ENCODE measurements at regions not wholly inside any gene's neighbourhood (a gene's known extent, or its start where the extent isn't known, plus 50 kb on each side); places are given as distances from the start of the nearest gene placed in this dataset.

- Histone ChIP-seq H3K27ac (no peak overlapping the region), H3K9me3 (no peaks in the 10 kb centered on the region), H3K27me3 (no peaks in the 10 kb centered on the region), H3K4me3 (no peak overlapping the region), H3K4me1 (no peaks in the 10 kb centered on the region), H3K36me3 (replicated peaks in 1 of 2; ENCODE audit: insufficient read depth in 1 of 2, low read depth in 2 of 2) (no peaks in the 10 kb centered on the region)
- ATAC-seq (no peak), DNase-seq (no peak)
- 70 to 71% methylated on average over 21 of the region's 21 CpGs for WGBS, 2 donors
- TF ChIP-seq POLR2A (IDR thresholded peaks at IDR 0.05) (no peak), CTCF (IDR thresholded peaks at IDR 0.05) (no peak)
- intact Hi-C loops (cut with DNase I), result no loop called here
Measured at GRCh38 chr9:134491196-134491835, 150.3 kb upstream of the COL5A1 start.

- 61 to 65% methylated on average over 7 to 11 of the region's 11 CpGs for WGBS, 2 donors
- Histone ChIP-seq H3K9me3 (no peaks in the 10 kb centered on the region), H3K4me1 (no peaks in the 10 kb centered on the region), H3K27me3 (no peaks in the 10 kb centered on the region), H3K27ac (no peak overlapping the region), H3K36me3 (replicated peaks in 1 of 2; ENCODE audit: insufficient read depth in 1 of 2, low read depth in 2 of 2) (no peaks in the 10 kb centered on the region), H3K4me3 (no peak overlapping the region)
- ATAC-seq (no peak), DNase-seq (peak in 1 of 4 donors; percentile 6)
- intact Hi-C loops (cut with DNase I), result no loop called here
- TF ChIP-seq POLR2A (IDR thresholded peaks at IDR 0.05) (no peak), CTCF (IDR thresholded peaks at IDR 0.05) (no peak)
Measured at GRCh38 chr9:134491856-134492255, 149.7 kb upstream of the COL5A1 start.

- no peaks in the 10 kb centered on the region for H3K36me3 ChIP-seq (replicated peaks in 1 of 2; ENCODE audit: insufficient read depth in 1 of 2, low read depth in 2 of 2)
Measured at GRCh38 chr9:134492281-134492691, 149.3 kb upstream of the COL5A1 start.

GRCh38 chr9:134492721-134493460 is 148.7 kb upstream of the COL5A1 start:
- no peaks in the 10 kb centered on the region for H3K4me1 ChIP-seq
- H3K27ac ChIP-seq, result no peak overlapping the region
- WGBS, 2 donors, result 33 to 40% methylated on average over 15 to 21 of the region's 21 CpGs
- H3K36me3 ChIP-seq (replicated peaks in 1 of 2; ENCODE audit: insufficient read depth in 1 of 2, low read depth in 2 of 2), result no peaks in the 10 kb centered on the region
- no peaks in the 10 kb centered on the region for H3K27me3 ChIP-seq
- ATAC-seq, result no peak
- no peak overlapping the region for H3K4me3 ChIP-seq
- TF ChIP-seq POLR2A (IDR thresholded peaks at IDR 0.05) (no peak), CTCF (IDR thresholded peaks at IDR 0.05) (no peak)
- intact Hi-C loops (cut with DNase I), result no loop called here
- DNase-seq, result peak in 1 of 4 donors; percentile 4
- H3K9me3 ChIP-seq, result no peaks in the 10 kb centered on the region

More at GRCh38 chr9:134492281-134492691, 149.3 kb upstream of the COL5A1 start:
- peak; percentile 45 for ATAC-seq
- Histone ChIP-seq H3K27ac (no peak overlapping the region), H3K9me3 (no peaks in the 10 kb centered on the region), H3K27me3 (no peaks in the 10 kb centered on the region), H3K4me1 (no peaks in the 10 kb centered on the region), H3K4me3 (no peak overlapping the region)
- intact Hi-C loops (cut with DNase I), result no loop called here
- 61 to 69% methylated on average over 9 to 12 of the region's 12 CpGs for WGBS, 2 donors
- DNase-seq, result peak in 3 of 4 donors; percentile 34 to 58 (median 35)
- TF ChIP-seq CTCF (IDR thresholded peaks at IDR 0.05) (no peak), POLR2A (IDR thresholded peaks at IDR 0.05) (no peak)

Measured in body of pancreas (tissue), 4 donors.